ENCODE measurements at regions not wholly inside any gene's neighbourhood (a gene's known extent, or its start where the extent isn't known, plus 50 kb on each side); places are given as distances from the start of the nearest gene placed in this dataset.

GRCh38 chr1:41978986-41979385 is 60.3 kb upstream of the HIVEP3 start:
- no peak overlapping the region for H3K27ac Mint-ChIP-seq
- no peak for TF ChIP-seq EZH2 (IDR thresholded peaks at IDR 0.05)
- TF ChIP-seq CTCF (IDR thresholded peaks at IDR 0.05) = no peak

GRCh38 chr1:41977326-41977725 is 58.6 kb upstream of the HIVEP3 start:
- no peak overlapping the region for H2AFZ ChIP-seq (replicated peaks)
- no peaks in the 10 kb centered on the region for H3K9me3 Mint-ChIP-seq
- H3K4me3 ChIP-seq = no peak overlapping the region
- no peaks in the 10 kb centered on the region for H4K20me1 ChIP-seq (ENCODE audit: low read depth)
- no peaks in the 10 kb centered on the region for H3K36me3 ChIP-seq
- no peaks in the 10 kb centered on the region for H3K79me2 ChIP-seq (ENCODE audit: low read depth)
- no peaks in the 10 kb centered on the region for H3K36me3 Mint-ChIP-seq
- H3K4me1 ChIP-seq = no peaks in the 10 kb centered on the region
- no peak overlapping the region for H3K4me3 Mint-ChIP-seq
- peaks cover 9% of the 10 kb centered on the region for H3K4me1 Mint-ChIP-seq
- H3K9ac ChIP-seq = no peak overlapping the region
- no peaks in the 10 kb centered on the region for H3F3A ChIP-seq (ENCODE audit: low read depth)
- H3K4me2 ChIP-seq = no peak overlapping the region
- no peaks in the 10 kb centered on the region for H3K9me3 ChIP-seq (ENCODE audit: low read depth)
- H3K27me3 Mint-ChIP-seq (ENCODE audit: insufficient read depth, low read depth) = peaks cover 3% of the 10 kb centered on the region
- no peaks in the 10 kb centered on the region for H3K27me3 ChIP-seq
- no peak overlapping the region for H3K27ac Mint-ChIP-seq
- no peak overlapping the region for H3K27ac ChIP-seq
- TF ChIP-seq CTCF (IDR thresholded peaks at IDR 0.05) = no peak
- no peak for TF ChIP-seq EZH2 (IDR thresholded peaks at IDR 0.05)
- no peak for TF ChIP-seq EZH2phosphoT487 (IDR thresholded peaks at IDR 0.05)
- DNase-seq (ENCODE audit: low spot score) = no peak

More at GRCh38 chr1:41978986-41979385, 60.3 kb upstream of the HIVEP3 start:
- Mint-ChIP-seq H3K9me3 (no peaks in the 10 kb centered on the region), H3K27me3 (ENCODE audit: insufficient read depth, low read depth) (peaks cover 3% of the 10 kb centered on the region), H3K36me3 (no peaks in the 10 kb centered on the region), H3K4me1 (peaks cover 9% of the 10 kb centered on the region), H3K4me3 (no peak overlapping the region)
- no peaks in the 10 kb centered on the region for H4K20me1 ChIP-seq (ENCODE audit: low read depth)
- no peaks in the 10 kb centered on the region for H3K36me3 ChIP-seq
- H3K27ac ChIP-seq = no peak overlapping the region
- H3K4me1 ChIP-seq = no peaks in the 10 kb centered on the region
- H3K4me3 ChIP-seq = no peak overlapping the region
- H3K9ac ChIP-seq = no peak overlapping the region
- no peak overlapping the region for H3K4me2 ChIP-seq
- H3F3A ChIP-seq (ENCODE audit: low read depth) = no peaks in the 10 kb centered on the region
- no peak for DNase-seq (ENCODE audit: low spot score)
- no peaks in the 10 kb centered on the region for H3K27me3 ChIP-seq
- H3K9me3 ChIP-seq (ENCODE audit: low read depth) = no peaks in the 10 kb centered on the region
- no peaks in the 10 kb centered on the region for H3K79me2 ChIP-seq (ENCODE audit: low read depth)
- no peak overlapping the region for H2AFZ ChIP-seq (replicated peaks)

GRCh38 chr1:41976671-41977070 is 57.9 kb upstream of the HIVEP3 start:
- no peaks in the 10 kb centered on the region for H3K36me3 Mint-ChIP-seq
- H3K36me3 ChIP-seq = no peaks in the 10 kb centered on the region
- no peak overlapping the region for H3K4me3 ChIP-seq
- peaks cover 9% of the 10 kb centered on the region for H3K4me1 Mint-ChIP-seq
- H4K20me1 ChIP-seq (ENCODE audit: low read depth) = no peaks in the 10 kb centered on the region
- no peak overlapping the region for H3K9ac ChIP-seq
- H3F3A ChIP-seq (ENCODE audit: low read depth) = no peaks in the 10 kb centered on the region
- H3K27me3 ChIP-seq = no peaks in the 10 kb centered on the region
- H3K4me3 Mint-ChIP-seq = no peak overlapping the region
- no peak for DNase-seq (ENCODE audit: low spot score)
- no peaks in the 10 kb centered on the region for H3K79me2 ChIP-seq (ENCODE audit: low read depth)
- no peak overlapping the region for H3K4me2 ChIP-seq
- no peak for TF ChIP-seq EZH2 (IDR thresholded peaks at IDR 0.05)
- no peak for TF ChIP-seq CTCF (IDR thresholded peaks at IDR 0.05)
- TF ChIP-seq EZH2phosphoT487 (IDR thresholded peaks at IDR 0.05) = no peak
- no peak overlapping the region for H2AFZ ChIP-seq (replicated peaks)
- peaks cover 3% of the 10 kb centered on the region for H3K27me3 Mint-ChIP-seq (ENCODE audit: insufficient read depth, low read depth)
- no peak overlapping the region for H3K27ac ChIP-seq
- H3K27ac Mint-ChIP-seq = no peak overlapping the region
- no peaks in the 10 kb centered on the region for H3K4me1 ChIP-seq
- H3K9me3 ChIP-seq (ENCODE audit: low read depth) = no peaks in the 10 kb centered on the region
- no peaks in the 10 kb centered on the region for H3K9me3 Mint-ChIP-seq

All from neural progenitor cell (in vitro differentiated cells).